Hematopoietic multipotent progenitor cell (in vitro differentiated cells): ENCODE measurements at regions not wholly inside any gene's neighbourhood (a gene's known extent, or its start where the extent isn't known, plus 50 kb on each side); places are given as distances from the start of the nearest gene placed in this dataset.
"Not testable (repeated sequence)": the region's sequence is repeated elsewhere in the genome, so short reads cannot be mapped to it uniquely, and the experiment has no call there.

Experiments used
- DNase-seq, 3 donors: peaks; one replicate each; pipeline ENCODE4 v3.0.0-alpha.2; 2011 to 2015; ENCODE audit warnings: low read depth in 2 of 3, low spot score in 2 of 3

- no peak for DNase-seq
These were observed 115.8 kb upstream of the ITGB1 start for GRCh38 chr10:33073641-33074415.

DNA sequence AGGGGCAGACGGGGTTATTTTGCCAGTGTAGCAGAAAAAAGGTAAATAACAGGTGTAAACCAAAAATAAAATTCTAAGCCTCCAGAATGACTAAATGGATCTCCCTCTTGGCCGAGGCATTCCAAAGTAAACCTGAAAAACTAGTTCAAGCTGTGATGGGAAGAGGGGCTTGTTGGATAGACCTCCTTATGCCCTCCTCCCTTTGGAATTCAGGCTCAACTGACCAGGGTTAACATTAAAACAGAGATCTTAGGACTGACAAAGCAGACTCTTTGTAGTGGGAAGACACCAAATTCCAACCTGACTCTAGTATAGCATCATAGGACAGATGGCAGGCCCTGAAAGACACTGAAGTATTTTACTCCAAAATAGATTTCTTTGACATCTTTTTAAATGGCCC is 113.8 kb upstream of the ITGB1 start:
- no peak for DNase-seq

DNA sequence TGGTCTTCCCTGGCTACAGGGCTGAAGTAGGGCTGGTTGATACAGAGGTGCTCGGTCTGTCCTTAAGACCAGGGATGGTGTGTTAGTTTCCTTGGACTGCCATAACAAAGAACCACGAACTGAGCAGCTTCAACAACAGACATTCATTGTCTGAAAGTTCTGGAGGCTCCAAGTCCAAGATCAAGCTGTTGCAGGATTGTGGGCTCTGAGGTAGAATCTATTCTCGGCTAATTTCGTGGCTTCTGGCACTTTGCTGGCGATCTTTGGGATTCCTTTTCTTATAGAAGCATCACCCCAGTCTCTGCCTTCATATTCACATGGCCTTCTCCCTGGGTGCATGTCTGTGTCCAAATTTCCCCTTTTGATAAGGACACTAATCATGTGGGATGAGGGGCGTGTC is 112.1 kb upstream of the ITGB1 start:
- no peak for DNase-seq

DNA sequence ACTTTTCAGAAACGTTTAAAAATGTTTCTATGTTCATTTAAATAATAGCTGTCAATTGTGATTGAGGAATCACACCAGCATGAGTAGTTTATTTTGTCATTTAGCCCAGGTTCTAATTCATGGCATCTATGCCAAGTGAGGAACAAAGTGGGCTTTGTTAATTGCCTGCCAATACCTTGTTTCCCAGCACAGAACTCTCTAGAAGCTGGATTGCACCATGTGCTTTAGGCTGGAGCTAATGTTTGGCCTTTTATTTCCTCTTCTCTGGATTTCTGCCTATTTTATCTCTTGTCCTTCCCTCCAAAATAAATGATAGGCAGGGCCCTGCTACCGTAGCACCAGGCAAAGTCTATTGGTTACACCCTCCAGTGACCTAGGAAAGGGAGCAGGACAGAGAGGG is 109.9 kb upstream of the ITGB1 start:
- DNase-seq = no peak

DNA sequence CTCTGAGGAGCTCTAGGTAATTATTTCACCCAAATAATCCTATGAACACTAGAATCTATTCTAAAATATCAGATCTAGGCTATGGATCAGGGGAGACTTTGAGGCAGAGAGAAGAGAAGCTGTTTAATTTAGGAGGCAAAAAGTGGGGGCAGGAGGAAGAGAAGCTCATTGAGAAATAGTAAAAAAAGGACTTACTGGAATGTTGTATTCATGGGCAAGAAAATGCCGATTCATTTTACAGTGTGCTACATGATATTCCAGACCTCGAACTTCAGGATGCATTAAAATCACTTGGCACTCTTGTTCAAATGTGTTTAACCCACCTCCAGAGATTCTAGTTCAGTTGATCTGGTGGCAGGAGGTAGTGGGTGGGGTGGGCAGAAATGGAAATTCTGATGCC is 109.5 kb upstream of the ITGB1 start:
- DNase-seq = no peak

DNA sequence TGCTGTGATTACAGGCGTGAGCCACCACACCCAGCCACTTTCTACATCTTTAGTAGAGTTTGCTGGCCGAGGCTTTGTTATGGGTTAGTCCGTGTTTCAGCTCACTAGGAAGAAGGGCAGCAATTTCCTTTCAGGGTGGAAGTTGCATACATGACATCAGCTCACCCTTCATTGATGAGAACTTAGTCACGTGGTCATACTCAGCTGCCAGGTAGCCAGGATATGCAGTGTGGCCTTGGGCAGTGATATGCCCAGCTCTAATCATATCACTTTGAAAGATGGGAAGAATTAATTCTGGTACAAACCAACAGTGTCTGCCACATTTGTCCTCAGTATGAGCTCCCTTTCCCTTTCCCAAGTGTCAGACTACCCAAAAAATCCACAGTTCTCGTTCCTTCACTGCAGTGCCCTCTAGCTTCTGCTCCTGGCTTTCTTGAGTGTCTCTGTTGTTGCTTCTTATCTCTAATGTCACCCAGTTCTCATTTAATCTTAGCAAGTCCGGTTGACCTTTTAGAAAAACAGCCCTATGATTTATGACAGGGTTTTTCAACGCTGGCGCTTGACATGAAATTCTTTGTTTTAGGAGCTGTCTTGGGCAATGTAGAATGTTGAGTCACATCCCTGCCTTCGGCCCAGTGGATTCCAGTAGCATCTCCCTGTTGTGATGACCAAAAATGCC is 108.7 kb upstream of the ITGB1 start:
- no peak for DNase-seq

- DNase-seq = no peak
These were observed 107.1 kb upstream of the ITGB1 start for GRCh38 chr10:33065111-33065510.

DNA sequence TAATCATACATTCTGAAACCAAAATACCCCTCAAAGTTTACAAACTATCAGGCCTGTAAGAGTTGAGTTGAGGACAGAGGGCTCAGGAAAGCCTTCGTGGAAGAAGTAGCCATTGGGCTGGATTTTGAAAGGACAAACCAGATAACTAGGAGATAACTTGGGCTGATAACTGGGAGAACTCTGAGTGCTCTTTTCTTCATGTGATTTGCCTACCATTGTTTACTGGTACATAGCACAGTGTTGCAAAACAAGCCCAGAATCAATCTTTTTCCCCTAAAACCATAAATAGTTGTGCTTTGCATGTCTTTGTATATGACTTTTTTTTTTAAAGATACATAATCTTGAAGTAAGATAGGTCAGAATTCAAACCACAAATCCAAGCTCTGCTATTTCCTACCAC is 106.7 kb upstream of the ITGB1 start:
- no peak for DNase-seq

DNA sequence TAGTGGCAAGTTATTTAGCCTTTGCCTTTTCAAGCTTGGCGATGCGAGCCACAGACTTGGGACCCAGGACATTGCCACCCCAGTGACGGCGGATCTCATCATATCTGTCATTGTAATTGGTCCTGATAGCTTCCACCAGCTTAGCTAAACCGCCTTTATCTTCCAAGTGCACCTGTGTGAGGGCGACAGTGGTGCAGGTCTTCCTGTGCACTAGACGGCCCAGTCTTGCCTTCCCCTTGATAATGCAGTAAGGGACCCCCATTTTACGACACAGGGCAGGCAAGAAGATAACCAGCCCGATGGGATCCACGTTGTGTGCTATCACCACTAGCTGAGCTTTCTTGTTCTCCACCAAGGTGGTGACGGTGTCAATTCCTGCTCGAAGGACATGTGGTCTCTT is 99.6 kb upstream of the ITGB1 start:
- no peak for DNase-seq

GRCh38 chr10:33056828-33057596 is 99.0 kb upstream of the ITGB1 start:
- DNase-seq = no peak

DNA sequence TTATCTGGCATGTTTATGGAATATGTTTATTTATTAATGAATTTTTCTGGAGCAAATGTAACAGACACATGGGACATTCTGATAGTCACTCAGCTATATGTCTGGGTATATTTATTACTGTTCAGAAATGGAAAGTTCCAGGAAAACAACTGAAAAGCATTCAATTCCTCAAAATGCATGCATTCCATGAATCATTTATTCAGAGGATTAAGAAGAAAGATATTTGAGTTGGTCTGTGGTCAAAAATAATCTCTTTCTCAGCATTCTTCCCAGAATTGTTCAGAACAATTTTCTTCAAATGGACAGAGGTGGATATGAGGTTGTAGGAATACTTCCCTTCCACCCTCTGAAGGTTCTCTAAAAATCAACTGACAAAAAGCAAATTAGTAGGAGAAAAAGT is 97.6 kb upstream of the ITGB1 start:
- no peak for DNase-seq

DNA sequence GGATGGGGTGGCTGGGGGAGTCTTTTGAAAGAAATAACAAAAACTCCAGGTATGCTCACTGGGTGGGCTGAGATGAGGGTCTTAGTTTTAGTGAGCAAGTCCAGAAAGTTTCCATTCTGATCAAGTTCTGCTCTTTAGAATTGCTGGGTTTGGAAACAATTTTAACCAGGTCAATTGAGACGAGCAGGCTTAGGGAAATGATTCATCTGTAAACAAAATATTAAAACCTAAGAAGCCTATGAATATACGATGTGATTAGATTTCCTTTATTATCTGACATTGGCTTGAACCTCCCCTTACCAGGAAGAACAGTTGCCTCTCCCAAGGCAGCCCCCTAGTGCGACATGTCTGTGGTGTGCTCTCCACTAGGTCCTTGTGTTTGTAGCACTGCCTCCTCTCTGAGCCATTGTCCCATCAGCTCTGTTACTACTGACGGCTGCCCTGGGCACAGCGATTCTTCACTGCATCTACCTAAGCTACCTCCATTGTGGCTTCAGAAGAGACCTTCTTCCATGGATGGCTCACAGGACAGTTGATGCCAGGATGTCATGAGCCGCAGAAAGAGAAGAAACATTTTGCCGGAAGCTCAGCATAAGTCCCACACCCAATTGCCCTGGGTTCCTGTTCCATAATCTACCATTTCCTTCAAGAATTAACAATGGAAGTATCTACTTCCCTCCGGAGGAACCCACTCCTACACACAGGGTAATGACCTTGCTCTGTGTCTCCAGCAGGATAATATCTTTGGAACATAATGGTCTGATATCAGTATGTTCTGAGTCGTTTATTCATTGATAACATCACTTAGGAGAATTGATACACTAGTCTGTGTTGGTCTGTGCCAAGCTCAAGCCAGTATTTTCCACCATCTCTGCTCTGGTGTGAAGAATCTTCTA is 95.1 kb upstream of the ITGB1 start:
- no peak for DNase-seq

DNA sequence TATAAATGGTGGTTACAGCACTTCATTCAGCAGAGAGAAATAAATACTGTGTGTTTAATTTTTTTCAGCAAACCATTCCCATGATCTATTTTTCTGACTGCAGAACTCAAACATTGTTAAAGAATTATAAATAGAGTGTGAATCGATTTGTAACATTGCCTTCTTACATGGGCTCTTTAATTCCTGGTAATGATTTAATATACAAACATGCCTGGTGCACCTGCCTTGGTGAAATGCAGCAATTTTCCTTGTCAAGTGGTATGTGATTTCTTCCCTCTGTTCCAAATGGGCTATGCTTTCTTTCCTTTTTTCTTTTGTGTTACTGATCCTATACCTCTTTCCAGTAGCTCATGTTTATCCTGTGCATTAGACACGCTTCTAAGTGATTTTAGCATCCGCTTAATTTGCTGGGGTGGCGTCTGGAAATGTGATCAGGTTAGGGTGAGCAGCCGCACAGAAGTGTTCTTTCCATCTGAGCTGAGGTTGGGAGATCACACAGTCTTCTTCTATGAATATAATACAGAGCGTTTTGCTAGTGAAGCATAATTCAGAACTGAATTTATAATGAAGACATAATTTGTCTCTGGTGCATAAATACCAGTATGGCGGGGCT is 94.3 kb upstream of the ITGB1 start:
- DNase-seq = no peak

DNA sequence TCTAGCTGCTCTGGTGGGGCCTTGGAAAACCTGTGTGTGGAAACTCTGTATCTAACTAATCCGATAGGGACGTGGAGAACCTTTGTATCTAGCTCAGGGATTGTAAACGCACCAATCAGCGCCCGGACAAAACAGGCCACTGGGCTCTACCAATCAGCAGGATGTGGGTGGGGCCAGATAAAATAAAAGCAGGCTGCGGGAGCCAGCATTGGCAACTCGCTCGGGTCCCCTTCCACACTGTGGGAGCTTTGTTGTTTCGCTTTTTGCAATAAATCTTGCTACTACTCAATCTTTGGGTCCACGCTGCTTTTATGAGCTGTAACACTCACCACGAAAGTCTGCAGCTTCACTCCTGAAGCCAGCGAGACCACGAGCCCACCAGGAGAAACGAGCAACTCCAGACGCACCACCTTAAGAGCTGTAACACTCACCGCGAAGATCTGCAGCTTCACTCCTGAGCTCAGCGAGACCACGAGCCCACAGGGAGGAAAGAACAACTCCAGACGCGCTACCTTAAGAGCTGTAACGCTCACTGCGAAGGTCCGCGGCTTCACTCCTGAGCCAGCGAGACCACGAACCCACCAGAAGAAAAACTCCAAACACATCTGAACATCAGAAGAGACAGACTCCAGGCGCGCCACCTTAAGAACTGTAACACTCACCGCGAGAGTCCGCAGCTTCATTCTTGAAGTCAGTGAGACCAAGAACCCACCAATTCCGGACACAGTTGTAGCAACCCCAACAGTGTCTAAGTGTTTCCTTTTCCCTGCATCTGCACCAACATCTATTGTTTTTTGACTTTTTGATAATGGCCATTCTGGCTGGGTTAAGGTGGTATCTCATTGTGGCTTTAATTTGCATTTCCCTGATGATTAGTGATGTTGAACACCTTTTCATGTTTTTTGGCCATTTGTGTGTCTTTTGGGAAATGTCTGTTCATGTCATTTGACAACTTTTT is 92.2 kb upstream of the ITGB1 start:
- DNase-seq = not testable (repeated sequence)

GRCh38 chr10:33048223-33048622 is 90.2 kb upstream of the ITGB1 start:
- DNase-seq = no peak

DNA sequence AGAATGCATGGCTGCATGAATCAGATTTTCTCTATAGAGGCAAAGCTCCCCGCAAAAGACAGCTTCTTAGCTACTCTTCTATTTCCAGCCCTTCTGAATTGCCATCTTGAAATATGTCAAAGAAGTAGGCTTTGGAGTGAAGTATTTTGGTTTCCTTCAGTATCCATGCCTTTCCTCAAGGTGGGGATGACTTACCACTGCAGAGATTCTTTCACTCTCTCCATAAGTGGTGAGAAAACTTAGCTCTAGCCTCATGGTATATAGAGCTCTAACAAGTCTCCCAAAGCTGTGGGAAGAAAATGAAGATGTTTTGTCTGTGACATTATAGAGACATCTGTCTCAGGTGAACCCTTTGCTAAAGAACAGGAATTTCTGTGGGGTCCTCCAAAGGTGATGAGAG is 89.6 kb upstream of the ITGB1 start:
- DNase-seq = no peak

DNA sequence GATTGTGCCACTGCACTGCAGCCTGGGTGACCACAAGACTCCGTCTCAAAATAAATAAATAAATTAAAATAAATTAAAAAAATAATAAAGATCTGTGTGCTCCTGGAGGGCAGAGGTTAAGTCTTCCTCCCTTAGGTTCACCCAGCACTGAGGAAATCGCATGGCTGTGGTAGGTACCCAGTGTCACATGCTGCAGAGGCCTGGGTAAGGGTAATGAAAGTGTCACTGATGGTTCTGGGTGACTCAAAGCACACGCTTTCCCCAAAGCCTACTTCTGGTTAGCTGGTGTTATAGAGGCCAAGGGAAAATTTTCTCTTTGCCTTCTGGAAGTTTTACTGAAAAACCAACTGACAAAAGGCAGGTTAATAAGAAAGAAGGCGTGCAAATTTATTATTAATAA is 88.8 kb upstream of the ITGB1 start:
- DNase-seq = no peak

GRCh38 chr10:33045421-33045820 is 87.4 kb upstream of the ITGB1 start:
- no peak for DNase-seq

GRCh38 chr10:33042565-33042964 is 84.5 kb upstream of the ITGB1 start:
- DNase-seq = no peak
